HG03280 (cell line): ENCODE measurements at regions not wholly inside any gene's neighbourhood (a gene's known extent, or its start where the extent isn't known, plus 50 kb on each side); places are given as distances from the start of the nearest gene placed in this dataset.

Source experiments
- ATAC-seq: cut with Tn5 transposase; IDR thresholded peaks from one replicate; pipeline ENCODE4 v1.9.1; 2021; ENCODE audit warnings: mild to moderate bottlenecking, moderate library complexity; ENCODE audit not compliant: unreplicated experiment

DNA sequence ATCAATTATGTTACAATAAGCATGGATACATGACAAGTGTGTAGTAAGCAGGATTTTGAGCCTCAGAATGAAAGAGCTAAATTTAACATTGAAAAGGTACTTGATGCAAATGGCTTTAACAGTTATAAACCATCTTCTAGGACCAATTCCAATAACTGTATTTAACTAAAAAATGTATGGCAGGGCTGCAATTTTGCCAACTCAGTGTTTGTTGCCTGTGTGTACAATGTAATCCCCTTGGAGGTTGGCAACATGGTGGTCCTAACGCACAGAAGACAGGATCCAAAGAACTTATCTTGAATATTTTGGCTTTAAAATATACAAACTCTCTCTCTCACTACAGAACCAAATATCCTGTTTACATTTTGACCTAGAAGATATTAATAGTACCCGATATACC lies 2314.1 kb downstream of the LRRC4C start:
- no peak for ATAC-seq

DNA sequence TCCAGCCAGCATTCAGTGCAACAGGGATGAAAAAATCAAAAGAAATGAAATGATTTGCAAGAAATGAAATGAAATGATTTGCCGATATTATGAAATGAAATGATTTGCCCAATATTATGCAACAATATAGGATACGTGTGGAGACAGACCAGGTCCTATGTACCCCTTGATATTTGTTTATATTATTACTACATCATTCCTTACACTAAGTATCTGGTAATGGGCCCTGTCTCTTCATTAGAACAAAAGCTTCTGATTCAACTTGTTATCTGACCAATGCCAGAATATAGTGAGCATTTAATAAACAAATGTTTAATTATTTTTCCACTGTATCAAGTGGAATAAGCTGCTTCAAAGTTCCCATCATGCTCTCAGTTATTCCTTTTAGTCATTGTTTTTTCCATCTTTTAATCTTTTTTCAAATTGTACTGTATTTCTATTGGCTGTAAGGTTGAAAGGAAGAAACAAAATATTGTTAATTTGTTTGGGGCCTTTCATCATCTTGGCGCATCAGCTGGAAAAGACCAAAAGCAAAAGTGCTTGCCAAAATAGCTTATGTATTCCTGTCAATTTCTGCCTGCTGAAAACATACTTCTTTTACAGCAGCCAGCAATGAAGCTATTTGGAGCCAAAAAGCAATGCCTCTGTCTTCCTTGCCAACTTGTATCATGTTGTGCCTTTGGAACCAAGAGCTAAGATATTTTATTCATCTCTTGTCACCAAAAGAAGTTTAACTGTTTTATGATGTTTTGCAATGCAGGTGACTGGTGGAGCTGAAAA lies 2314.9 kb downstream of the LRRC4C start:
- ATAC-seq, result no peak

DNA sequence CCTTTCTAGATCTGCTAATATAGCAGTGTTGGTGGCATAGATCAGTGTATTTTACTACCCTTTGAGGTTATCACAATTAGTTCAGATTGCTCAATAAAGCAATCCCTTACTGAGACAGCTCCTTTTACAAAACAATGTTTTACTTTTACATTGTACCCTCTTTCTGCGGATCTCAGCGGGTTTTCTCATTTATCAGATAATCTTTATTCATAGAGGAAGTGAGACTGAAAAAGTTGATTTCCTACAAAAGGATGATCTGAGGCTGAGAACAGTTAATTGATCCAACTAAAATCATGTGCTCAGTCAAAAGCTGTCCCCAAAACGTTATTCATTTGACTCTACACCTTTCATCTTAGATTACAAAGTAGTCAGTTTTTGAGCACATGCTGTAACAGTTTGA lies 2319.9 kb downstream of the LRRC4C start:
- ATAC-seq, result no peak

DNA sequence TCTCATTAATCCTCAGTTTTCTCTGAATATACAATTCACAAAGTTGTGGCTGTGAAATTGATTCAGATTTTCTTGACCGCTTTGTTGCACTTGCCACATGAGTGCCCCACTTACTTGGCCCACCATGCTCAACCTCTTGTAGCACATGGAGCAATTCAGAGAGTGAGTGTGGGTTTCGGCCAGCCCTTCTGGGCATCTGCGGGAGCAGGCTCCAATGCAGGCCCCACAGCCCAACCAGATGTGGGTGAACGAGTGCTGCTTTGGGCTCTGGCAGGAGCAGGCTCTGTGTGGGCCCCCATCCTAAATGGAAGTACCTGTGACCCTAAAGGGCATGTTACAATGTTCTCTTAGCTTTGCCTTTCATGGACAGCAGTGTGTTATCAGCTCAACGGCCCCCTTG lies 2338.6 kb downstream of the LRRC4C start:
- ATAC-seq, result no peak

DNA sequence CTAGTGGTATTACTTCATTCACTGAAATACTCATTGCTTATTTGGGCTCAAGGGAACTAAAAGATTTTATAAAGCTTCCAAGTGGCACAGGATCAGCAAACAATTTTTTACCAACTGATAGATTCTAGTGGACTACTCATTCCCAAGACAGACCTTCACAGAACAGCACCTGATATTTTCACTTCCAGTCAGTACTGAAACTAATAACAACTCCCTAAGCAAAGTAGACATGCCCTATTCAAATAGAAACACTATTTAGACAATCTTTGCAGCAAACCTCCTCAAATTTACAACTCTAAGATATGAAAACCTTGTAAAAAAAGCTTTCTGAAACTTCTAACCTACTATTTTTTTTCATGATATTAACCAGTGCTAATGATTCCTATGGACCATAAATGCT lies 2345.8 kb downstream of the LRRC4C start:
- ATAC-seq, result no peak

DNA sequence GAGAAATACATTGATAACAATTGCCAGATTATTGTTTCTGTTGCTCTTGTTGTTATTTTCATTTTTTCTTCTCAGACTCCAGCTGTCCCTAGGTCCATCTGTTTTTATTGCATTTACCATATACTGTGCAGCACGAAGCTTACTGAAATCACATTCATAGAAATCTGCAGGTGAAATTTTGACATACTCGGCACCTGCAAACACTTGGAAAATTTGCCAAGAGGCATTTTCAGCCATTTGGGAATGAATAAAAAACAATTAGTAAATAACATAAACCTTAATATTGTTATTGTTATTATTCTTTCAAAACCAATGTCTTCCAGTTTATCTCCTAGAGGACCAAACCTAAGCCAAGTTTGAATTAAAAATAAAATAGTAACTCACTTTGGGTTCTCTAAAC lies 2357.2 kb downstream of the LRRC4C start:
- no peak for ATAC-seq

DNA sequence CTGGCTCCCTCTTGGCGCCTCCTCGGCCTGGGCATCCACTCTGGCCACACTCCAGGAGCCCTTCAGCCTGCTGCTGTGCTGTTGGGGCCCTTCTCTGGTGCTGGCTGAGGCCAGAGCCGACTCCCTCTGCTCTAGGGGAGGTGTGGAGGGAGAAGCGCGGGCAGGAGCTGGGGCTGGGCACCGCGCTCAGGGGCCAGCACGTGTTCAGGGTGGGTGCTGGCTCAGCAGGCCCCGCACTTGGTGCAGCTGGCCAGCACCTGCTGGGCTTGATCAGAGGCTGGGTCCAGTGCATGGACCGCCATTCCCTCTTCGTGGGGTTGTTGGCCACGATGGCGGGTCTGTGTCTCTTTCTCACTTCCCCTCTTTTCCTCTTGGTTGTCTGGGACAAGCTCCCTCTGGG lies 2381.0 kb downstream of the LRRC4C start:
- ATAC-seq, result no peak

DNA sequence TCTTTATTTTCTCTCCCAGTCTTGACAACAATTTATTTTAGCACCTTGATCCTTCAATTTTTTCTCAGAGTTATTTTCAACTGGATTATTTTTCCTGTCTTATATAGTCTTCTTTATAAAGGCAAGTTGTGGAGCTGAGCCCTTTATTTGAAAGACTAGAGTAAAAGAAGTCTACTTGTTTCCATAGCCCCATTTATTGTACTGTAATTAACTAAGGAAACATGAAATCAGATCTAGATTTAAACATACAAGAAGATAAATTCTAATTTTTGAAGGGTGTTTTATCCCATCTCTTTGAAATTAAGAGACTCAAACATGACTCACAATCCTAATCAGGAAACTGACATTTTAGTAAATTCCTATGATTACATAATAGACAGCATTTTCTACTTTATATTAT lies 2421.8 kb downstream of the LRRC4C start:
- ATAC-seq, result no peak

DNA sequence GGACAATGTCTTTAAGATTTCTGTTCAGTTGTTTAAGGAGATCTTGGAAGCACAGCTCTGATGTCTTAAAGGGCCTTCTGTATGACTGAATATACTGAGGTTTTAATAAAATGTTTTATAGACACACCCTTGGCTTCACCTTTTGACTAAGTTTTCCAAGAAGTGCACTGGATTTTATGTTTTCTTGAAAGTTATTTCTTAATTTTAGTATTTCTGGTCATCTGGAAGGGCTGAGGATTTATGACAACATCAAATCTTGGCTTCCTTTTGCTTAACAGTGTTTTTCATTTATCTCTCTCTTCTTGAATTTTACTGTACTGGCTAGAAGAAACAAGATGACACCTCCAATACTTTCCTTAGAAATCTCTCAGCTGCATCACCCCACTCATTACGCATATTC lies 2423.4 kb downstream of the LRRC4C start:
- no peak for ATAC-seq

DNA sequence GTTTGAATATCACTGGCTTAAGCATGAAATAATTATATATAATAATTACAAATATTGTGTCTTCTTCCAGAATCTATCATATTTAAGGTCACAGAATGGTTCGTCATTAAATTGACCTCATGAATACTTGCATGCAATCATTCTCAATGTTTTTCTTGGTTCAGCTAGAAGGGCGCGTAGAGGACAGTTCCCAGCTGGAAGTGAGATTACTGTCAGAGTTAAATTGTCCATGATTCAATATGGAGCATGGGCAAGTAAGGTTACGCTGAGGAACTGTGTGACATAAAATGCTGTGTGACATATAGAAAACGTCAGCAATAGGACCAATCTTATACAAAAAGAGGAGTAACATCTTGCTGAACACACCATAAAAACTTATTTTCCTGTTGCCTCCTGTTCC lies 2423.5 kb upstream of the RAG2 start:
- ATAC-seq, result no peak

DNA sequence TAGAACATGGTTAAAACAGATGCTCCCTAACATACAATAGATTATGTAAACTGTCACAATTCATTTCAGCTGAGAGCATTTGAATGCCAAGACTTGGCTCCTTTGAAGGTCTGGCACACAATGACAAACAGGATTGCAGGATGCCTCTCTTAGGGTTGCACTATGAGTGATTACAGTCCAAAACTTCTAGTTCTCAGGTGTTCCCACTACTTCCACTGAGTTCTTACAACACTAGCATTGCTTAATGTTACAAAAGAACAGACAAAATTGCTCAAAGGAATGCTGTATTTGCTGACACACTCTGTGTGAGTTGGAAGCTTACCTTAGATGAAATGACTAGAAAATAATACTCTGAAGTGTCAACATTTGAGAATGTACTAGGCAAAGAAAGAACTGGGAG lies 2413.8 kb upstream of the RAG2 start:
- ATAC-seq, result no peak

DNA sequence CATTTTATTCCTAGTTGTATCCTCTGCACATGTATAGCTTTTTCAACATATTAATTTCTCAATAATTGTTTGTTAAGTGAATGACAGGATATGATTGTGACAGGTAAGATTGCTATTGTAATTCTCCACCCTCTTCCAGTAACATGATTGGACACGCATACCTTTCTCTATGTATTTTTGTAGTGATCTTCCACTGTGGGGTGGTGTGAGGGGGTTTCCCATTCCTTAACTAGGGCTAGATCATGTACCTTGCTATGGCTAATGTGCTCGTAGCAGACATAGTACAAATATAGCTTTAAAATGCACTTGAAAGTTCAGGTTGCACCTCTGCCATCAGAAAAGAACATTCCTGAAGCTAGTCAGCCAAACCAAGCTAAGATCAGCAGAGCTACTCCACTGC lies 2392.8 kb upstream of the RAG2 start:
- no peak for ATAC-seq

DNA sequence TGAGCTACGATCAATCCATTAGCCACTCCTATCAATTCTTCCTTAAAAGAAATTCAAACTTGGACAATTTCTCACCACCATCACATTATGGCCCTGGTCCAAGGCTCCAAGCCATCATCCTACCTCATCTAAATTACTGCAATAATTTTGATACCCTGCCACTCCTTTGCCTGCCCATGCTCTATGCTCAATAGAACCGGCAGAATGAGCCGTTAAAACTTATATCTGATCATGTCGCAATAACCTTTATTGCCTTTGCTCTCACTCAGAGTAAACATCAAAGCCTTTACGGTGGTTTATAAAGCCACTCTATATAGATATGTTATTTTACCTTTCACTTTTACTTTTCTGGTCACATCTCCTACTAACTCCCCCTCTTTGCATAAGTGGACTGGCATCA lies 2392.1 kb upstream of the RAG2 start:
- ATAC-seq, result no peak

DNA sequence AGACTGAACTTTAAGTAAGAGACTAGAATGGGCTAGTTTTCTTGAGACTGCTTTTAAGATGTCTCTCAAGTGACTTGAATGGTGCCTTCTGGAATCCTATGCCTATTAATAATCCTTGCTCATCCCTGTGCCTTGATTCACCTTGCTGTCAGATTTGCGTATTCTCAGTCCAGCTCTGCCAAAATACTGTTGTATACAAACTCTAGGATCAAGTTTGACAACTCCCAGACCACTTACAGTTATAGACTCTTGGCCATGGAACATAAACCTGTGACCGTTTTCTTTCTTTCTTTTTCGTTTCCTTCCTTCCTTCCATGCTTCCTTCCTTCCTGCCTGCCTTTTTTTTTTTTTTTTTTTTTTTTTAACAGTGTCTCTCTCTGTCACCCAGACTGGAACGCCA lies 2390.9 kb upstream of the RAG2 start:
- no peak for ATAC-seq

DNA sequence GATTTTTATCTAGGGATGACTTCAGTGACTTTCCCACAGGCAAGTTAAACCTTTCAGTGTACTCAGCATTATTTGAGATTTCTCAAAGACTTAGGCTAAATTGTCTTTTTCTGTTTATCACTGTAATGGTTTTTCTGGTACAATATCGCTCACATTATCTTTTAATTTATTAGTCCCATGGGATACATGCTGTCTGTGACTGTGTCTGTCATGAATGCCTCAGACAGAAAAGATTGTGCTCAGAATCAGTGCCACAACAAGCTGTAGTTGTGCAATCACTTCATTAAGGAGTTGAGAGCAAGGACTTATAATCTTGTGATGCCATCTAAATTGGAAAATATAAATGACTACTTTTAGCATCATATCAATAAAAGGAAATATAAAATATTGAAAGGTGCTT lies 2374.2 kb upstream of the RAG2 start:
- ATAC-seq, result no peak

DNA sequence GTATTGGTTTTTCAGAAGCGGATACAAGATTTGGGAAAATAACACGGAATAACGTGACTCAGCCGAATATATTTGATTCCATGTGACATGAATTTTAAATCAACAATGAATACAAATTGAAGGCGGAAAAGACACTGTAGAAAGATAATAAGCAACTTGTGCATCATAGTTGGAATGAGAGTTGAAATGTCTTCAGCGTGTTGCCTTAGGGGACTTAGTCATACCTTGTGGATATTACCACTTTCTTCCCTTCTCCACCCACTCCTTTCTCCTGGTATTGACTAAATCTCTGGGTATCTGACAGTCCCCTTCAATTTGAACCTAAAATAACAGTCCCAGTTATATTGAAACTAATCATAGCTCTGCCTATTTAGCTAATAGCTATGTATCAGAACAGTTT lies 2373.1 kb upstream of the RAG2 start:
- ATAC-seq, result no peak

DNA sequence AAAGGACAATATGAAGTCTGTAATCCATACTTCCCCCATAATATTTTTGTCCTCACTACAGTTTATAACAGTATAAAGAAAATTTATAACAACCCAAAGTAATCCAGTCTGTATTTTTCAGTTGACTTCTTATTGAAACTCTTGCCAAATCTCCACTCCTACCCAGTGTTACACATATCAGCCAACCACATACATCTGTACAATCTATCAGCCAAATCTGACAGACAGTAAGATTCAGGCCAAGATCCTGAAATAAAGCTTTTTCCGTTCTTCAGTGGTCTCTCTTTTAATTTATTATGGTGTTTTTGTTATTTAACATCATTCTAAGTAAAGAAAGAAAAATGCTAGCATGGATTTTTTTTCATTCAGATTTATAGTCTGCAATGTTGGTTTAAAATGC lies 2370.9 kb upstream of the RAG2 start:
- ATAC-seq, result no peak

DNA sequence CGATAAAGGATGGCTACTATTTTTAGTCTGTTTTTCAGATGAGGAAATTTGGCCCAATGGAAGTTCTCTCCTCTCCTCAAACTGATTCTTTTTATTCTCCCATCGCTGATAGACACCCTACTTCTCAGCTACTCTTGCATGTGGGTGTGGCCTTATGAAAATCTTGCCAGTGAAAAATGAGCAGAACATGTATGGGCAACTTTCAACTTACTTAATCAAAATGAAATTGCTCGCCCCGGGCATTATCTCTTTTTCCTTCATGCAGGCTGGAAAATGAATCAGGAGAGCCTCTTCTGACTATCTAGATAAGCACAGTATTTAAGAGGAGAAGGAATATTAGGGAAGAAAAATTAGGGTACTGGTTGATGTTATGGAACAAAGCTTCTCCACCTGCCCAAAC lies 2354.7 kb upstream of the RAG2 start:
- no peak for ATAC-seq

DNA sequence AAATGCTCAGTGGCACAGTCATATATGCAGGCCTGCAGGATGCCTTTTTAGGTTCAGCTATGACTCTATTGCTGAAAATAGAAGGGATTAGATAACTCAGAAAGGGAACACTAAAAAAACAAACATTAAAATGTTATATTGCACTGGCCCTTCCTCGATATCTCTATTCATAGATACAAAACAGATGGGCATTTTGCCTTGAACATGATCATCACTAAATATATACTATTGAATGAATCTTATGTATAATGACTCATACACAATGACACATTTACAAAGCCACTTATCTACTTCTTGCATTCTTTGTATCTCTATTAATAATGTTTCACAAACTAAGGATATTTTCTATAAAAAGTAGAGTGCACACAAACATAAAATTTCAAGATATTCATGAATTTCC lies 2352.8 kb upstream of the RAG2 start:
- ATAC-seq, result no peak

DNA sequence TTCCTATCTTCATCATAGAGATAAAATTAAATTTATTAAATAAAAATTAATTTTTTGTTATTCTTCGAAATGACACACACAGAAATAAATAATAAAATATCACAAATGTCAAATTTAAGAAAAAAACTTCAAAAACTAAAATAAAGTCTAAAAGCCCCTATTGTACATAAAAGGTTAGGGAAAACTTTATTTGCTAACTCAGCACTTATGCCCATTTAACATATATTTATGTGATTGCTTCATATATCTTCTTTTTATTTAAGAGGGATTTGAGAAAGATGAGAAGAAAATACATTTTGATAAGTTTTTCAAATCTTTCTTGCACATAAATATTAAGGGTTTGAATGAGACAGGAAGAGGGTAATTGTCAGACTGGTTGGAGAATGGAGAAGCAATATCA lies 2350.4 kb upstream of the RAG2 start:
- no peak for ATAC-seq

DNA sequence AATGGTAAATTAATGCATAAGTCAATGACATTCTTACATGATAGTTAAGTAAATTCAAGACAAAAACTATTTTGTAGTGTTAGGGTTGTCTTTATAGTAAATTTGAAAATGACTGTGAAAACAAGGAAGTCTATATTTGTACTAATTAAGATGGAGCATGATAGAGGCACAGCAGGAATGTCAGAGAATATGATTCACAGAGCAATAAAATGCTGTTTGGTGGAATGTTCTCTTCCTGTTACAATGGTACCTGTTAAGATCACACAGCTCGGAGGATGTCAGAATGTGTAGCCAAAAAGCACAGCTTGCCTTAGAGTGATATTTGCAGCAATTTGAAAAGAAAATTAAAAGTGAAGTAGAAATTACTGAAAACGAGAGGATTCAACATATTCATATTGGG lies 2339.7 kb upstream of the RAG2 start:
- ATAC-seq, result no peak

DNA sequence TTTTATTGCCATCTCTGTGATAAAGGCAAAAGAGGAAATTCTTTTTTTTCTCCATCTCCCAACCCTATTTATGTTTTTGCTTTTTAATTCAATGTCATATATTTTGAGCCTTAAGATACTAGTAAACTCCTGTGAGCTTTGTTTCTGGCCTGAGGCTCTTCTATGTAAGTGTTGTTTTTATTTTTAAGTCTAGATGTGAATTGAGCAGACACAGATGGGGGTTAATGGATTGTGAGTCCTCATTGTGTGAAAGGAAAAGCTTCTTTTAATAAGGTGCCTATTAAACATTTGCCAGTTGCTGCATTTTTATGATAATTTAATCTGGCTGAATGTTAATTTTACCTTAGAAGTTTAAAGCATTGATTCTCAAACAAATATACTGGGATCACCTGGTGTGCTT lies 2337.9 kb upstream of the RAG2 start:
- ATAC-seq, result no peak

DNA sequence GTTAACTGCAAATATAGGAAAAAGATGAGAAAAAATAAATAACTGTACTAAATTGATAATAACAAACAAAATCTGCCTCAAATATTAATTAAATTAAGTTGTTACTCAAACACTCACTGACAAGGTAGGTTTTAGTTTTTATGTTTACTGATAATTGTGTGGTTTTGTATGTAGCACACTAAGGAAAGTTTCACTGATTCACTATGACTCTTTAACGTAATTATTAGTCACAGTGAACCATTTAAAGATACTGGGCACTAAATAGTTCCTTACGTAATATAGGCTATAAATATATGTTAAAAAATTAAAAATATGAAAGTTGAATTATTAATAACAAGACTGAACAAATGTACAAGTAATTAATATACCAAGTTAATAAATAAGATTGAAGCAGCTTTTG lies 2330.0 kb upstream of the RAG2 start:
- no peak for ATAC-seq
